HCT116 (cell line): ENCODE measurements at regions not wholly inside any gene's neighbourhood (a gene's known extent, or its start where the extent isn't known, plus 50 kb on each side); places are given as distances from the start of the nearest gene placed in this dataset.

Experiments used
- ATAC-seq: fragments of 200-7000 bp; cut with Tn5 transposase; 2 replicates; pipeline ENCODE4 v1.9.1; 2020; ENCODE audit warnings: mild to moderate bottlenecking, moderate library complexity
- BruUV-seq: library from RNA; stranded (reverse); fragments of 400-500 nt; replicated peaks from 2 replicates; lab custom pipeline; 2021; lab: Mats Ljungman, UMichigan
- CTCF ChIA-PET: fragments of 300-600 bp; sonication (Branson Sonifier 250); formaldehyde crosslinking; loops from one replicate; lab custom pipeline; 2021; ENCODE audit warnings: antibody characterized with exemption; lab: Charles Lee
- POLR2A ChIA-PET: fragments of 300-600, 350-600 bp; sonication (Branson Sonifier 250); formaldehyde crosslinking; loops from one replicate; lab custom pipeline; 2021; ENCODE audit warnings: antibody characterized with exemption; lab: Charles Lee
- RAD21 ChIA-PET, 2 experiments: fragments of 300-600 bp; sonication (Branson Sonifier 250); formaldehyde crosslinking; loops; one replicate each; lab custom pipeline; 2023; ENCODE audit warnings: low total read pairs in 2 of 2; ENCODE audit not compliant: uncharacterized antibody in 2 of 2, unreplicated experiment in 2 of 2, low non-redundant PET in 1 of 2; lab: Charles Lee
- DNase-seq: peaks from one replicate; pipeline ENCODE4 v3.0.0-alpha.2; 2010; ENCODE audit warnings: low read depth, low spot score
- H2AFZ ChIP-seq: fragments of 200-600 bp; shearing (Covaris generic), sonication (generic); 2 replicates; pipeline ENCODE4 v1.6.1; 2017; ENCODE audit warnings: low read depth, mixed run types, mixed read lengths, antibody characterized with exemption, low read length; ENCODE audit not compliant: poor library complexity, severe bottlenecking
- H3K27ac ChIP-seq: 2 replicates; pipeline ENCODE4 v1.5.1; 2012; ENCODE audit warnings: low read depth, low read length
- H3K27me3 ChIP-seq: fragments of 200-600 bp; sonication (generic); 2 replicates; pipeline ENCODE4 v1.6.1; 2016; ENCODE audit warnings: mixed run types, low read length, mixed read lengths; ENCODE audit not compliant: insufficient read depth
- H3K36me3 ChIP-seq, 2 experiments: fragments of 200-500 bp in 1 of 2; fragments of 200-600 bp in 1 of 2; sonication (Bioruptor generic) in 1 of 2; sonication (generic) in 1 of 2; 2 replicates each; pipeline versions ENCODE4 v1.5.1 to v1.6.1; 2014 to 2016; ENCODE audit warnings: low read length in 2 of 2, inconsistent platforms in 1 of 2, mixed read lengths in 1 of 2, mixed run types in 1 of 2; ENCODE audit not compliant: insufficient read depth in 2 of 2, control insufficient read depth in 1 of 2
- H3K4me1 ChIP-seq, 2 experiments: fragments of 200-600 bp in 1 of 2; sonication (generic) in 1 of 2; 2 replicates each; pipeline versions ENCODE4 v1.5.1 to v1.6.1; 2012 to 2017; ENCODE audit warnings: low read length in 2 of 2, inconsistent platforms in 1 of 2, mild to moderate bottlenecking in 1 of 2, mixed read lengths in 1 of 2, mixed run types in 1 of 2, moderate library complexity in 1 of 2; ENCODE audit not compliant: insufficient read depth in 2 of 2, control insufficient read depth in 1 of 2
- H3K4me2 ChIP-seq: fragments of 200-600 bp; sonication (generic); 2 replicates; pipeline ENCODE4 v1.6.1; 2017; ENCODE audit warnings: mixed run types, low read length, mixed read lengths
- H3K4me3 ChIP-seq, 2 experiments: fragments of 200-600 bp in 1 of 2; sonication (generic) in 1 of 2; replicated peaks in 1 of 2; 2 replicates each; pipeline ENCODE4 v1.5.1; 2011 to 2016; ENCODE audit warnings: low read length in 2 of 2, control low read depth in 1 of 2, low read depth in 1 of 2, mild to moderate bottlenecking in 1 of 2, mixed read lengths in 1 of 2, mixed run types in 1 of 2
- H3K79me2 ChIP-seq: fragments of 200-600 bp; sonication (generic); 2 replicates; pipeline ENCODE4 v1.6.1; 2017; ENCODE audit warnings: mild to moderate bottlenecking, mixed run types, low read length, moderate library complexity, mixed read lengths; ENCODE audit not compliant: insufficient read depth
- H3K9ac ChIP-seq: fragments of 200-600 bp; sonication (generic); 2 replicates; pipeline ENCODE4 v1.6.1; 2016; ENCODE audit warnings: low read length, mixed read lengths
- H3K9me2 ChIP-seq: fragments of 200-600 bp; sonication (generic), shearing (Covaris generic); 2 replicates; pipeline ENCODE4 v1.6.1; 2017; ENCODE audit warnings: mixed run types, mild to moderate bottlenecking, moderate library complexity; ENCODE audit not compliant: insufficient read depth
- H3K9me3 ChIP-seq, 2 experiments: fragments of 200-500 bp in 1 of 2; fragments of 200-600 bp in 1 of 2; sonication (Bioruptor generic) in 1 of 2; sonication (generic) in 1 of 2; 2 replicates each; pipeline ENCODE4 v1.6.1; 2014 to 2017; ENCODE audit warnings: low read length in 2 of 2, mixed read lengths in 2 of 2, inconsistent platforms in 1 of 2, low read depth in 1 of 2, mild to moderate bottlenecking in 1 of 2, mixed run types in 1 of 2, moderate library complexity in 1 of 2; ENCODE audit not compliant: control insufficient read depth in 1 of 2, insufficient read depth in 1 of 2
- H4K20me1 ChIP-seq: fragments of 200-600 bp; sonication (generic), shearing (Covaris generic); 2 replicates; pipeline ENCODE4 v1.6.1; 2017; ENCODE audit warnings: mixed run types, mild to moderate bottlenecking, moderate library complexity; ENCODE audit not compliant: insufficient read depth
- CBX3 ChIP-seq: IDR thresholded peaks from 2 replicates; pipeline ENCODE4 v1.6.1; 2012; ENCODE audit warnings: low read depth
- CTCF ChIP-seq, 3 experiments: fragments of 200-600 bp in 1 of 3; sonication (generic) in 1 of 3; IDR thresholded peaks in 2 of 3; conservative IDR thresholded peaks in 1 of 3; 2 replicates each; pipeline ENCODE4 v1.5.1; 2012 to 2017; ENCODE audit warnings: low read depth in 2 of 3, low read length in 2 of 3, antibody characterized with exemption in 1 of 3, borderline replicate concordance in 1 of 3, control low read depth in 1 of 3, mild to moderate bottlenecking in 1 of 3, mixed read lengths in 1 of 3, mixed run types in 1 of 3, moderate library complexity in 1 of 3; ENCODE audit not compliant: insufficient read depth in 1 of 3
- EGR1 ChIP-seq: IDR thresholded peaks from 2 replicates; pipeline ENCODE4 v1.6.1; 2012; ENCODE audit warnings: low read depth
- ELF1 ChIP-seq: IDR thresholded peaks from 2 replicates; pipeline ENCODE4 v1.6.1; 2012; ENCODE audit warnings: low read depth, borderline replicate concordance
- FOSL1 ChIP-seq: IDR thresholded peaks from 2 replicates; pipeline ENCODE4 v1.6.1; 2012; ENCODE audit warnings: low read depth
- POLR2A ChIP-seq: IDR thresholded peaks from 2 replicates; pipeline ENCODE4 v1.7.0; 2011; ENCODE audit warnings: borderline replicate concordance; ENCODE audit not compliant: insufficient read depth, insufficient read length; ENCODE audit errors: extremely low read depth
- POLR2AphosphoS5 ChIP-seq: IDR thresholded peaks from 2 replicates; pipeline ENCODE4 v1.6.1; 2011; ENCODE audit warnings: mild to moderate bottlenecking, low read depth, low read length, moderate library complexity
- RAD21 ChIP-seq: IDR thresholded peaks from 2 replicates; pipeline ENCODE4 v1.6.1; 2012; ENCODE audit warnings: low read depth, mild to moderate bottlenecking
- REST ChIP-seq: IDR thresholded peaks from 2 replicates; pipeline ENCODE4 v1.6.1; 2012; ENCODE audit warnings: low read depth
- SIN3A ChIP-seq: IDR thresholded peaks from 2 replicates; pipeline ENCODE4 v1.6.1; 2012; ENCODE audit warnings: low read depth
- SP1 ChIP-seq: IDR thresholded peaks from 2 replicates; pipeline ENCODE4 v1.6.1; 2012; ENCODE audit warnings: low read depth
- SRF ChIP-seq: IDR thresholded peaks from 2 replicates; pipeline ENCODE4 v1.6.1; 2012; ENCODE audit warnings: low read depth
- TCF7L2 ChIP-seq: IDR thresholded peaks from 2 replicates; pipeline ENCODE4 v1.7.0; 2011; ENCODE audit warnings: borderline replicate concordance, inconsistent platforms; ENCODE audit not compliant: insufficient read depth, insufficient read length; ENCODE audit errors: extremely low read depth
- ZFX ChIP-seq: fragments of 450-650 bp; IDR thresholded peaks from 2 replicates; pipeline ENCODE4 v1.6.1; 2017
- intact Hi-C: fragments of 100-400 bp; cut with micrococcal nuclease; formaldehyde crosslinking; loops from 2 replicates; pipeline ENCODE4 v1.10.0; 2022
- TF ChIP-seq, protein P1 (sequence below): IDR thresholded peaks from 2 replicates; pipeline ENCODE4 v1.6.1; 2012
- TF ChIP-seq, protein P2 (sequence below): IDR thresholded peaks from 2 replicates; pipeline ENCODE4 v1.6.1; 2012

GRCh38 chr3:192013110-192013509, 552.1 kb downstream of the PYDC2 start:
- POLR2A ChIA-PET: no interaction called here
- no peak for DNase-seq
- Histone ChIP-seq H3K4me1 (no peaks in the 10 kb centered on the region), H3K79me2 (no peaks in the 10 kb centered on the region), H3K9me2 (no peaks in the 10 kb centered on the region; the same call in 1 of the 2 replicates), H3K4me2 (no peak overlapping the region), H3K27ac (no peak overlapping the region), H3K27me3 (no peaks in the 10 kb centered on the region), H3K36me3 (no peaks in the 10 kb centered on the region), H3K9ac (no peak overlapping the region), H3K4me3 (no peak overlapping the region), H3K9me3 (no peaks in the 10 kb centered on the region), H4K20me1 (no peaks in the 10 kb centered on the region), H2AFZ (peak overlapping the region; percentile 12)
- no peak for ATAC-seq
- RAD21 ChIA-PET: no interaction called here
- CTCF ChIA-PET: no interaction called here
- no TSS peak for BruUV-seq
- TF ChIP-seq POLR2AphosphoS5 (no peak), REST (no peak), SRF (no peak), EGR1 (no peak), ZFX (no peak), SP1 (no peak), FOSL1 (no peak), CBX3 (no peak), CTCF (IDR thresholded peaks at IDR 0.05 in 2 of 3, conservative IDR thresholded peaks at IDR 0.05 in 1 of 3; ENCODE audit: borderline replicate concordance in 1 of 3, insufficient read depth in 1 of 3, low read depth in 2 of 3, low read length in 2 of 3) (no peak), ELF1 (no peak), SIN3A (no peak), POLR2A (no peak), RAD21 (no peak), TCF7L2 (no peak)
- TF ChIP-seq, protein P1, sequence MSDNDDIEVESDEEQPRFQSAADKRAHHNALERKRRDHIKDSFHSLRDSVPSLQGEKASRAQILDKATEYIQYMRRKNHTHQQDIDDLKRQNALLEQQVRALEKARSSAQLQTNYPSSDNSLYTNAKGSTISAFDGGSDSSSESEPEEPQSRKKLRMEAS: no peak
- TF ChIP-seq, protein P2, sequence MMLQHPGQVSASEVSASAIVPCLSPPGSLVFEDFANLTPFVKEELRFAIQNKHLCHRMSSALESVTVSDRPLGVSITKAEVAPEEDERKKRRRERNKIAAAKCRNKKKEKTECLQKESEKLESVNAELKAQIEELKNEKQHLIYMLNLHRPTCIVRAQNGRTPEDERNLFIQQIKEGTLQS: no peak
- intact Hi-C loops: no loop called here
